SK-N-SH (cell line): ENCODE measurements at regions not wholly inside any gene's neighbourhood (a gene's known extent, or its start where the extent isn't known, plus 50 kb on each side); places are given as distances from the start of the nearest gene placed in this dataset.

Source experiments
- CTCF ChIA-PET: fragments of 300-600, 350-600 bp; formaldehyde crosslinking; extraction: SDS; loops from one replicate; lab custom pipeline; 2021; lab: Yijun Ruan, JAX
- POLR2A ChIA-PET: fragments of 350-600 bp; sonication (Branson Sonifier 250); formaldehyde crosslinking; extraction: SDS; loops from one replicate; lab custom pipeline; 2020; ENCODE audit warnings: antibody characterized with exemption, inconsistent platforms; lab: Yijun Ruan, JAX
- DNase-seq: peaks from one replicate; pipeline ENCODE4 v3.0.0; 2012
- H2AFZ ChIP-seq: fragments of 200-600 bp; sonication (generic); 2 replicates; pipeline ENCODE4 v1.8.1; 2016; ENCODE audit warnings: antibody characterized with exemption, mild to moderate bottlenecking, low read depth
- H3F3A ChIP-seq: fragments of 200-600 bp; sonication (generic); replicated peaks from 2 replicates; pipeline ENCODE3; 2016; ENCODE audit warnings: antibody characterized with exemption, mild to moderate bottlenecking; ENCODE audit not compliant: insufficient read depth
- H3K27ac ChIP-seq, 2 experiments: fragments of 200-500 bp in 1 of 2; fragments of 200-600 bp in 1 of 2; sonication (Bioruptor generic) in 1 of 2; sonication (generic), shearing (Covaris generic) in 1 of 2; 2 replicates each; pipeline versions ENCODE4 v1.5.1 to v1.6.1; 2014 to 2016; ENCODE audit warnings: low read depth in 2 of 2, inconsistent platforms in 1 of 2, low read length in 1 of 2, mild to moderate bottlenecking in 1 of 2, mixed read lengths in 1 of 2
- H3K27me3 ChIP-seq: fragments of 200-600 bp; sonication (generic), shearing (Covaris generic); 2 replicates; pipeline ENCODE4 v1.6.1; 2016; ENCODE audit warnings: mixed run types; ENCODE audit not compliant: insufficient read depth
- H3K36me3 ChIP-seq, 2 experiments: fragments of 200-500 bp in 1 of 2; fragments of 200-600 bp in 1 of 2; sonication (Bioruptor generic) in 1 of 2; sonication (generic) in 1 of 2; replicated peaks in 1 of 2; 2 replicates each; pipeline versions ENCODE3 to v1.5.1; 2014 to 2016; ENCODE audit warnings: low read length in 1 of 2, mild to moderate bottlenecking in 1 of 2; ENCODE audit not compliant: insufficient read depth in 2 of 2, control insufficient read depth in 1 of 2
- H3K4me1 ChIP-seq, 2 experiments: fragments of 200-500 bp in 1 of 2; fragments of 200-600 bp in 1 of 2; sonication (Bioruptor generic) in 1 of 2; sonication (generic), shearing (Covaris generic) in 1 of 2; 2 replicates each; pipeline versions ENCODE4 v1.5.1 to v1.6.1; 2014 to 2016; ENCODE audit warnings: low read depth in 1 of 2, low read length in 1 of 2, mixed run types in 1 of 2; ENCODE audit not compliant: insufficient read depth in 2 of 2, control insufficient read depth in 1 of 2
- H3K4me2 ChIP-seq: fragments of 200-600 bp; sonication (generic), shearing (Covaris generic); 2 replicates; pipeline ENCODE4 v1.6.1; 2017; ENCODE audit warnings: mixed run types
- H3K4me3 ChIP-seq, 2 experiments: fragments of 200-500 bp in 1 of 2; fragments of 200-600 bp in 1 of 2; sonication (Bioruptor generic) in 1 of 2; sonication (generic), shearing (Covaris generic) in 1 of 2; 2 replicates each; pipeline versions ENCODE4 v1.5.1 to v1.8.1; 2014 to 2016; ENCODE audit warnings: low read depth in 2 of 2, inconsistent platforms in 1 of 2, low read length in 1 of 2, mild to moderate bottlenecking in 1 of 2, mixed read lengths in 1 of 2, moderate library complexity in 1 of 2
- H3K79me2 ChIP-seq: fragments of 200-600 bp; sonication (generic); 2 replicates; pipeline ENCODE4 v1.8.1; 2017; ENCODE audit warnings: mild to moderate bottlenecking; ENCODE audit not compliant: insufficient read depth
- H3K9ac ChIP-seq: fragments of 200-600 bp; sonication (generic); 2 replicates; pipeline ENCODE4 v1.6.1; 2017; ENCODE audit warnings: mixed run types
- H3K9me2 ChIP-seq: fragments of 200-600 bp; sonication (generic); 2 replicates; pipeline ENCODE4 v1.6.1; 2017; ENCODE audit warnings: mixed run types
- H3K9me3 ChIP-seq: fragments of 200-600 bp; sonication (generic); 2 replicates; pipeline ENCODE4 v1.6.1; 2017; ENCODE audit warnings: mixed run types, mild to moderate bottlenecking, moderate library complexity
- H4K20me1 ChIP-seq: fragments of 200-600 bp; sonication (generic); 2 replicates; pipeline ENCODE4 v1.6.1; 2017; ENCODE audit warnings: mild to moderate bottlenecking, mixed run types; ENCODE audit not compliant: insufficient read depth
- CHD2 ChIP-seq: fragments of 150-350 bp; IDR thresholded peaks from 2 replicates; pipeline ENCODE4 v1.6.1; 2018; ENCODE audit warnings: low read length; ENCODE audit not compliant: partially characterized antibody
- ELF1 ChIP-seq: IDR thresholded peaks from 2 replicates; pipeline ENCODE4 v1.4.0; 2012
- EP300 ChIP-seq, 2 experiments: IDR thresholded peaks; 2 replicates each; pipeline versions ENCODE4 v1.4.0 to v1.6.1; 2012; ENCODE audit warnings: borderline replicate concordance in 1 of 2, low read depth in 1 of 2, low read length in 1 of 2
- FOSL2 ChIP-seq: IDR thresholded peaks from 2 replicates; pipeline ENCODE4 v1.4.0; 2012; ENCODE audit warnings: low read depth, mild to moderate bottlenecking, moderate library complexity, borderline replicate concordance
- FOXM1 ChIP-seq: IDR thresholded peaks from 2 replicates; pipeline ENCODE4 v1.4.0; 2012; ENCODE audit warnings: low read depth, mild to moderate bottlenecking
- GABPA ChIP-seq: IDR thresholded peaks from 2 replicates; pipeline ENCODE4 v1.4.0; 2012; ENCODE audit warnings: low read depth, mild to moderate bottlenecking
- NRF1 ChIP-seq: IDR thresholded peaks from 2 replicates; pipeline ENCODE4 v1.6.1; 2012; ENCODE audit warnings: low read depth, mild to moderate bottlenecking, low read length
- POLR2AphosphoS5 ChIP-seq: IDR thresholded peaks from 2 replicates; pipeline ENCODE4 v1.6.1; 2012; ENCODE audit warnings: low read depth, low read length
- RAD21 ChIP-seq: IDR thresholded peaks from 2 replicates; pipeline ENCODE4 v1.6.1; 2012; ENCODE audit warnings: mild to moderate bottlenecking, low read length
- RCOR1 ChIP-seq: fragments of 150-350 bp; IDR thresholded peaks from 2 replicates; pipeline ENCODE4 v1.6.1; 2017; ENCODE audit warnings: antibody characterized with exemption, low read length
- RFX5 ChIP-seq: IDR thresholded peaks from 2 replicates; pipeline ENCODE4 v1.6.1; 2012; ENCODE audit warnings: mild to moderate bottlenecking, improper control_type of control experiment, low read length
- TAF1 ChIP-seq: IDR thresholded peaks from 2 replicates; pipeline ENCODE4 v1.6.1; 2012; ENCODE audit warnings: low read depth, mild to moderate bottlenecking, low read length, moderate library complexity, borderline replicate concordance
- TCF12 ChIP-seq: IDR thresholded peaks from 2 replicates; pipeline ENCODE4 v1.4.0; 2012
- WGBS: methylation state at CpG from one replicate; pipeline ENCODE4 v1.1.6; 2017; ENCODE audit warnings: low lambda C conversion rate; 5-methylcytosine and 5-hydroxymethylcytosine counted together
- TF ChIP-seq, protein P1 (sequence below): IDR thresholded peaks from 2 replicates; pipeline ENCODE4; 2012
- TF ChIP-seq, protein P2 (sequence below): IDR thresholded peaks from 2 replicates; pipeline ENCODE4 v1.4.0; 2012; ENCODE audit warnings: low read depth
- TF ChIP-seq, protein P3 (sequence below): fragments of 150-350 bp; IDR thresholded peaks from 2 replicates; pipeline ENCODE4 v1.6.1; 2017; ENCODE audit warnings: antibody characterized with exemption, low read length, low read depth, borderline replicate concordance

DNA sequence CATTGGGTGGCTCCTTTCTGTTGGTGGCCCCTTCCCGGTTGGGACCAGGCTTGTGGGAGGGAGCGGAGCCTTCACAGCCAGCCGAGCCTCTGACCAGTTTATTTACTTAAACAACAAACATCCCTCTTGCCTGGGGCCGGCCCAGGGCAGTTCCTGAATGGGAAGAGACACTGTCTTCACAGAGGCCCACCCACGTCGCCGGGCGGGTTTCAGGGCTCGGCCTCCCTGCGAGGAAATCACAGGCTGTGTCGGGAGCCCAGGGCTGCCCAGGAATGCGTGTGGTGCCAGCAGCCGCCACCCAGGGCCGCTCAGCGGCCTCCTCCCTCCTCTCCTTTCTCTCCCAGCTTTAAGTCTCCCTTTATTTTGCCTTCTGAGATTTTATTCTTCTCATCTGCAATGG, 132.5 kb downstream of the HSD17B3 start:
- no peaks in the 10 kb centered on the region for H3K79me2 ChIP-seq
- H3K4me2 ChIP-seq: no peak overlapping the region
- DNase-seq: peak; percentile 58
- TF ChIP-seq NRF1 (no peak), FOXM1 (no peak), RFX5 (peak; percentile 66; the same call in 1 of the 2 replicates)
- CTCF ChIA-PET: no interaction called here
- H3F3A ChIP-seq: no peaks in the 10 kb centered on the region
- no peak overlapping the region for H3K27ac ChIP-seq
- peaks cover 0 to 3% of the 10 kb centered on the region in 2 experiments; a peak in 1 of 4 replicates for H3K4me1 ChIP-seq
- no peaks in the 10 kb centered on the region for H3K36me3 ChIP-seq
- H3K27me3 ChIP-seq: no peaks in the 10 kb centered on the region
- 67% methylated on average over 10 of the region's 15 CpGs for WGBS
- no peaks in the 10 kb centered on the region for H4K20me1 ChIP-seq
- no peak overlapping the region for H3K9ac ChIP-seq
- no peaks in the 10 kb centered on the region for H3K9me3 ChIP-seq
- no peak overlapping the region for H2AFZ ChIP-seq
- POLR2A ChIA-PET: interaction anchor here (1.0 kb wide), 1 partner anchor 1031 kb away, joined by 3 read pairs; no protein-coding TSS in a partner anchor
- no peak overlapping the region for H3K4me3 ChIP-seq
- no peaks in the 10 kb centered on the region for H3K9me2 ChIP-seq

DNA sequence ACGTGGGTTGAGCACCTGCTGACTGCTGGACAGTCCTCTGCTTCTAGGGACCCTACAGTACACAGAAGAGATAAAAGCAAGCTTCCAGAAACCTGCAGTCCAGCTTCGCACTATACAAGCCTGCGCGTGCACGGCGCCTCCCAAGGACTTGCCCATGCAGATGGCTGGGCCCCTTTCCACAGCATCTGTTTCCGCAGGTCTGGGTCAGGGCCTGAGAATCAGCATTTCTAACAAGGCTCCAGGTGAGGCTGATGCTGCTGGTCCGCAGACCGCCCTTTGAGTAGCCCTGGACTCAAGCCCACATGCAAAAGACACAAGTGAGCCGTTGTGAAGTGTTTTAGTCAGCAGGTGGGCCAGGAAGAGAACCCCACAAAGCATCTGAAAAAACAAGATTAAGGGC, 133.1 kb downstream of the HSD17B3 start:
- H3K4me2 ChIP-seq: no peak overlapping the region
- WGBS: 49% methylated on average over 6 of the region's 10 CpGs

DNA sequence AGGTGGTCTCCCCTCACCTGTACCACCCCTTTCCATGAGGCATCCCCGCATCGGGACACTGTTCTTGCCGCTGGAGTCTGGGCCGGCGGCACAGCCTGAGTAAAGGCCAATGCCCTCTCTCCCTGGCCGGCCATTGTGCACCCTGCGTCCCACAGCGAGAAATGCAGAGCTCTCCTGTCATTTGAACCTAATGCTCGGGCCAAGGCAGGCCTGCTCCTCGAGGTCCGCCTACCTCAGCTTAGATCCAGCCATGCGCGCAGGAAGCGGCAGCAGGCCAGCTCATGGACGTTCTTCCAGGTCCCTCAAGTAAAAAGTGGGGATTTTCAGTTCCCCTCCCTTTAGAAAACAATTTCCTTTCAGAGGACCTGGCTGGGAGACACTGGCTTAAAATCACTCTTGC, 135.0 kb downstream of the HSD17B3 start:
- 77% methylated on average over 8 of the region's 15 CpGs for WGBS
- Histone ChIP-seq H3K4me1 (peaks cover 0 to 3% of the 10 kb centered on the region in 2 experiments; a peak in 1 of 4 replicates), H3F3A (no peaks in the 10 kb centered on the region), H3K9me3 (no peaks in the 10 kb centered on the region), H3K79me2 (no peaks in the 10 kb centered on the region), H3K27ac (no peak overlapping the region), H3K36me3 (no peaks in the 10 kb centered on the region), H2AFZ (no peak overlapping the region), H3K27me3 (no peaks in the 10 kb centered on the region), H3K9me2 (no peaks in the 10 kb centered on the region), H3K9ac (no peak overlapping the region), H3K4me2 (no peak overlapping the region), H3K4me3 (no peak overlapping the region), H4K20me1 (no peaks in the 10 kb centered on the region)
- CTCF ChIA-PET: interaction anchor here (1.6 kb wide), 1 partner anchor 51 kb away, joined by 3 read pairs; no protein-coding TSS in a partner anchor
- POLR2A ChIA-PET: no interaction called here
- TF ChIP-seq RFX5 (no peak), POLR2AphosphoS5 (no peak), RCOR1 (no peak), ELF1 (no peak), FOSL2 (no peak), RAD21 (no peak)
- TF ChIP-seq, protein P1, sequence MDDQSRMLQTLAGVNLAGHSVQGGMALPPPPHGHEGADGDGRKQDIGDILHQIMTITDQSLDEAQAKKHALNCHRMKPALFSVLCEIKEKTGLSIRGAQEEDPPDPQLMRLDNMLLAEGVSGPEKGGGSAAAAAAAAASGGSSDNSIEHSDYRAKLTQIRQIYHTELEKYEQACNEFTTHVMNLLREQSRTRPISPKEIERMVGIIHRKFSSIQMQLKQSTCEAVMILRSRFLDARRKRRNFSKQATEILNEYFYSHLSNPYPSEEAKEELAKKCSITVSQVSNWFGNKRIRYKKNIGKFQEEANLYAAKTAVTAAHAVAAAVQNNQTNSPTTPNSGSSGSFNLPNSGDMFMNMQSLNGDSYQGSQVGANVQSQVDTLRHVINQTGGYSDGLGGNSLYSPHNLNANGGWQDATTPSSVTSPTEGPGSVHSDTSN: no peak
- TF ChIP-seq, protein P2, sequence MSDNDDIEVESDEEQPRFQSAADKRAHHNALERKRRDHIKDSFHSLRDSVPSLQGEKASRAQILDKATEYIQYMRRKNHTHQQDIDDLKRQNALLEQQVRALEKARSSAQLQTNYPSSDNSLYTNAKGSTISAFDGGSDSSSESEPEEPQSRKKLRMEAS: no peak
- TF ChIP-seq, protein P3, sequence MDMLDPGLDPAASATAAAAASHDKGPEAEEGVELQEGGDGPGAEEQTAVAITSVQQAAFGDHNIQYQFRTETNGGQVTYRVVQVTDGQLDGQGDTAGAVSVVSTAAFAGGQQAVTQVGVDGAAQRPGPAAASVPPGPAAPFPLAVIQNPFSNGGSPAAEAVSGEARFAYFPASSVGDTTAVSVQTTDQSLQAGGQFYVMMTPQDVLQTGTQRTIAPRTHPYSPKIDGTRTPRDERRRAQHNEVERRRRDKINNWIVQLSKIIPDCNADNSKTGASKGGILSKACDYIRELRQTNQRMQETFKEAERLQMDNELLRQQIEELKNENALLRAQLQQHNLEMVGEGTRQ: no peak
- no peak for DNase-seq

More for the DNA sequence above, 133.1 kb downstream of the HSD17B3 start:
- H3K4me3 ChIP-seq: no peak overlapping the region
- TF ChIP-seq TAF1 (no peak), TCF12 (no peak), CHD2 (no peak), EP300 (IDR thresholded peaks at IDR 0.05; ENCODE audit: borderline replicate concordance in 1 of 2, low read depth in 1 of 2, low read length in 1 of 2) (no peak), POLR2AphosphoS5 (no peak), GABPA (no peak)
- no peak overlapping the region for H3K27ac ChIP-seq
- H3K27me3 ChIP-seq: no peaks in the 10 kb centered on the region
- H3K9me3 ChIP-seq: no peaks in the 10 kb centered on the region
- no peak overlapping the region for H2AFZ ChIP-seq
- ChIA-PET POLR2A (interaction anchor here (1.0 kb wide), 1 partner anchor 1030 kb away, joined by 3 read pairs; no protein-coding TSS in a partner anchor), CTCF (no interaction called here)
- H3K36me3 ChIP-seq: no peaks in the 10 kb centered on the region
- H3F3A ChIP-seq: no peaks in the 10 kb centered on the region
- no peaks in the 10 kb centered on the region for H3K9me2 ChIP-seq
- H3K4me1 ChIP-seq: peaks cover 0 to 3% of the 10 kb centered on the region in 2 experiments; a peak in 1 of 4 replicates
- DNase-seq: no peak
- H4K20me1 ChIP-seq: no peaks in the 10 kb centered on the region
- H3K9ac ChIP-seq: no peak overlapping the region
- H3K79me2 ChIP-seq: no peaks in the 10 kb centered on the region
